OCI-LY1 (cell line): ENCODE measurements at regions not wholly inside any gene's neighbourhood (a gene's known extent, or its start where the extent isn't known, plus 50 kb on each side); places are given as distances from the start of the nearest gene placed in this dataset.

ENCODE experiments used
- CTCF ChIP-seq: fragments of 200-600 bp; sonication (generic), shearing (Covaris generic); IDR thresholded peaks from 2 replicates; pipeline ENCODE4 v1.5.1; 2017; ENCODE audit warnings: mild to moderate bottlenecking, antibody characterized with exemption, low read length, moderate library complexity, mixed read lengths
- EZH2 ChIP-seq: fragments of 200-600 bp; sonication (generic), shearing (Covaris generic); IDR thresholded peaks from 2 replicates; pipeline ENCODE4 v1.8.0; 2017; ENCODE audit warnings: borderline replicate concordance, mixed run types, mild to moderate bottlenecking, antibody characterized with exemption, low read length, moderate library complexity, mixed read lengths

- TF ChIP-seq CTCF (no peak), EZH2 (no peak)
These were observed 190.5 kb upstream of the CSF3R start for GRCh38 chr1:36673202-36673601.
